ENCODE measurements at regions not wholly inside any gene's neighbourhood (a gene's known extent, or its start where the extent isn't known, plus 50 kb on each side); places are given as distances from the start of the nearest gene placed in this dataset.
"Not testable (repeated sequence)": the region's sequence is repeated elsewhere in the genome, so short reads cannot be mapped to it uniquely, and the experiment has no call there.

GRCh38 chr7:32638479-32639121 lies 143.3 kb downstream of the AVL9 start:
- TF ChIP-seq, protein P1, sequence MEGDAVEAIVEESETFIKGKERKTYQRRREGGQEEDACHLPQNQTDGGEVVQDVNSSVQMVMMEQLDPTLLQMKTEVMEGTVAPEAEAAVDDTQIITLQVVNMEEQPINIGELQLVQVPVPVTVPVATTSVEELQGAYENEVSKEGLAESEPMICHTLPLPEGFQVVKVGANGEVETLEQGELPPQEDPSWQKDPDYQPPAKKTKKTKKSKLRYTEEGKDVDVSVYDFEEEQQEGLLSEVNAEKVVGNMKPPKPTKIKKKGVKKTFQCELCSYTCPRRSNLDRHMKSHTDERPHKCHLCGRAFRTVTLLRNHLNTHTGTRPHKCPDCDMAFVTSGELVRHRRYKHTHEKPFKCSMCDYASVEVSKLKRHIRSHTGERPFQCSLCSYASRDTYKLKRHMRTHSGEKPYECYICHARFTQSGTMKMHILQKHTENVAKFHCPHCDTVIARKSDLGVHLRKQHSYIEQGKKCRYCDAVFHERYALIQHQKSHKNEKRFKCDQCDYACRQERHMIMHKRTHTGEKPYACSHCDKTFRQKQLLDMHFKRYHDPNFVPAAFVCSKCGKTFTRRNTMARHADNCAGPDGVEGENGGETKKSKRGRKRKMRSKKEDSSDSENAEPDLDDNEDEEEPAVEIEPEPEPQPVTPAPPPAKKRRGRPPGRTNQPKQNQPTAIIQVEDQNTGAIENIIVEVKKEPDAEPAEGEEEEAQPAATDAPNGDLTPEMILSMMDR (IDR thresholded peaks at IDR 0.05): not testable (repeated sequence)
- TF ChIP-seq POLR2AphosphoS5 (IDR thresholded peaks at IDR 0.05; ENCODE audit: low read depth, low read length); REST (IDR thresholded peaks at IDR 0.05; ENCODE audit: insufficient read depth in 1 of 2, low read depth in 2 of 2, low read length in 1 of 2); SIN3A (IDR thresholded peaks at IDR 0.05; ENCODE audit: borderline replicate concordance, insufficient read depth, low read depth, low read length); TCF7L2 (IDR thresholded peaks at IDR 0.05; ENCODE audit: low read depth, low read length): not testable (repeated sequence)

Measured in Panc1 (cell line).